ENCODE measurements at regions not wholly inside any gene's neighbourhood (a gene's known extent, or its start where the extent isn't known, plus 50 kb on each side); places are given as distances from the start of the nearest gene placed in this dataset.
A peak's percentile ranks its signal among the peaks of the same experiment; 100 is the strongest.

DNA sequence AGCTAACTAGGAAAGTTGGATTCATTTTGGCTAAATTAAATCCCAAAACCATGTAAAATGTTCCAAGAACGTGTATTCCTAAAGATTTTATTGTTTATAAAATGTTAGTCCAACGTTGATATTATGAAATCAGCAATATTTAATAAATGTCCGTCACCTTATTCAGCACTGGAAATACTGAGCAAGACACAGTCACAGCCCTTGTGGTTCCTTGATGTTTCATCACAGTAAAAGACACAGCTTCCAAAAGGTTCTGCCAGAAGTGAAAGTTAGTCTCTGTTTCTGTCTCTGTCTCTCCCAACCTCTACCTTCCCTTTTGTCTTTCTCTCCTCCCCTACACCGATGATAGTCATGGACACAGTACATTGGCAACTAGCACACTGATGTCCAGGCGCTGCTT is 82.2 kb upstream of the BOC start:
- TF ChIP-seq, protein P1, sequence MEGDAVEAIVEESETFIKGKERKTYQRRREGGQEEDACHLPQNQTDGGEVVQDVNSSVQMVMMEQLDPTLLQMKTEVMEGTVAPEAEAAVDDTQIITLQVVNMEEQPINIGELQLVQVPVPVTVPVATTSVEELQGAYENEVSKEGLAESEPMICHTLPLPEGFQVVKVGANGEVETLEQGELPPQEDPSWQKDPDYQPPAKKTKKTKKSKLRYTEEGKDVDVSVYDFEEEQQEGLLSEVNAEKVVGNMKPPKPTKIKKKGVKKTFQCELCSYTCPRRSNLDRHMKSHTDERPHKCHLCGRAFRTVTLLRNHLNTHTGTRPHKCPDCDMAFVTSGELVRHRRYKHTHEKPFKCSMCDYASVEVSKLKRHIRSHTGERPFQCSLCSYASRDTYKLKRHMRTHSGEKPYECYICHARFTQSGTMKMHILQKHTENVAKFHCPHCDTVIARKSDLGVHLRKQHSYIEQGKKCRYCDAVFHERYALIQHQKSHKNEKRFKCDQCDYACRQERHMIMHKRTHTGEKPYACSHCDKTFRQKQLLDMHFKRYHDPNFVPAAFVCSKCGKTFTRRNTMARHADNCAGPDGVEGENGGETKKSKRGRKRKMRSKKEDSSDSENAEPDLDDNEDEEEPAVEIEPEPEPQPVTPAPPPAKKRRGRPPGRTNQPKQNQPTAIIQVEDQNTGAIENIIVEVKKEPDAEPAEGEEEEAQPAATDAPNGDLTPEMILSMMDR (IDR thresholded peaks at IDR 0.05), result no peak

DNA sequence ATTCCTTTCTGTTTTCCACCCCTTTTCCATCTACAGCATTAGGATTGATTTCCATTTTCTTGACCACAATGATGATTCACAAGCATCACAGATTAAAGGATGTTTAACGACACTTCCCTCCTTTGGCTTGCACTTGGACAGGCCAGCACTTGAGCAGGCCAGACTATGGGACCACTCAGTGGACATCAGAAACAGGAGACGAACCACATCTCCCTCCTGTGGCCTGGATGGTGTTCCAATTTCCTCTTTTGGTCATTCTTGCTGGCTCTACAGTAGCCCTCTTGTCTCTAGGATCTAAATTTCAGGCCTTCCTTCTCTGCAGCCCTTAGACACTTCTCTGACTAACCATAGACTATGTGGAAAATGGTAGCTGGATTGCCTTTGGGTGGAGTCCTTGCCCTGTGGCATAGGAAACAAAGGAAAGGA is 78.8 kb upstream of the BOC start:
- TF ChIP-seq, protein P1 (IDR thresholded peaks at IDR 0.05), result no peak

DNA sequence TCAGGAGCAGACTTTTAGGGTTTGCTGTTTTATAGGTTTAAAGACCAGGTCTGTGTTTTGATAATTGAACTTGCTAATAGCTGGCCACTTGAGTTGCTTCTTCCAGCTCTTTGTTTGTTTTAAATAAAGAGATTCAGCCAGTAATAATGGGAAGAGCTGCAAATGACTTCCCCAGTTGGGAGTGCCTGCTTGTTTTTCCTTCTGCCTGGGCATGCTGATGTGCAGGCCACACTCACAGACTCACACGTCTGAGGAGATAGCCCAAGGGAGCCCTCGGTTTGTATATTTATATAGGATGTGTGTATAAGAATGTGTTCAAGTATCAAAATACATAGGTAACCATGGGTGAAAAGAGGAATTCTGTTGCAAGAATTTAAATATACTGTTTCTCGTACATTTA is 78.2 kb upstream of the BOC start:
- TF ChIP-seq, protein P1 (IDR thresholded peaks at IDR 0.05), result no peak

DNA sequence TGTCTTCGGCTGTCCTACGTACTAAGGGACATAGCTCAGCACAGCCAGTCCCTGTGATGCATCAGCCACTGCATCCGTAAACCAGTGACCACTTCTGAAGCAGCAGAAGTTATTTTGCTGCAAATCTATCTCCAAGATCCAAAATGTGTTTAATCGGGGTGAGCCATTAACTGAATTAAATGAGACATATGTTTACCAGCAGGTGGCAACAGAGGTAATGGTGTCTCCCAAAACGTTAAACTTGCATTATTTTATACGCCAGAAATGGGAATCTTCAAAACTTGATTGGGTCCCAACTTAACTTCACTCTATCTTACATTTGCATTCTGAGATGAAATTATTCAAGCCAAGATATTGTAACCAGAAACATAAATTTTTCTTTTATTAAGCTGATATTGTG is 75.3 kb upstream of the BOC start:
- TF ChIP-seq, protein P1 (IDR thresholded peaks at IDR 0.05), result peak; percentile 66

DNA sequence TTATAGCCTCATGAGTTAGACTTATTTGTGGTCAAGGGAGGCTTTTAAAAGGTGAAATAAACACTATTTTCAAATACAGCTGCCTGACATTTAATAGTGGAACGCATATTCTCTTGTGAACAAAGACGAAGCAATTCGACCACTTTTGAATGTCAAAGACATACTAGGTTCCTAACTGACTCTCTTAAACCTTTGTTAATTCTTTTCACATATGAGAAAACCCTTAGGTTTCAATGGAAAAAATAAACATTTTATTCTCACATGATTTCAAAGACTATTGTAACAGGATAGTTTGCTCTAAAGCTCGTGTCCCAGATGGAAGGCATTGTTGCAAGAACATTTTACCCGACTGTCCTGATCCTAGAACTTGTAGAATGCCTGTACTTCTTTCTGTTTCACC is 74.8 kb upstream of the BOC start:
- TF ChIP-seq, protein P1 (IDR thresholded peaks at IDR 0.05), result no peak

DNA sequence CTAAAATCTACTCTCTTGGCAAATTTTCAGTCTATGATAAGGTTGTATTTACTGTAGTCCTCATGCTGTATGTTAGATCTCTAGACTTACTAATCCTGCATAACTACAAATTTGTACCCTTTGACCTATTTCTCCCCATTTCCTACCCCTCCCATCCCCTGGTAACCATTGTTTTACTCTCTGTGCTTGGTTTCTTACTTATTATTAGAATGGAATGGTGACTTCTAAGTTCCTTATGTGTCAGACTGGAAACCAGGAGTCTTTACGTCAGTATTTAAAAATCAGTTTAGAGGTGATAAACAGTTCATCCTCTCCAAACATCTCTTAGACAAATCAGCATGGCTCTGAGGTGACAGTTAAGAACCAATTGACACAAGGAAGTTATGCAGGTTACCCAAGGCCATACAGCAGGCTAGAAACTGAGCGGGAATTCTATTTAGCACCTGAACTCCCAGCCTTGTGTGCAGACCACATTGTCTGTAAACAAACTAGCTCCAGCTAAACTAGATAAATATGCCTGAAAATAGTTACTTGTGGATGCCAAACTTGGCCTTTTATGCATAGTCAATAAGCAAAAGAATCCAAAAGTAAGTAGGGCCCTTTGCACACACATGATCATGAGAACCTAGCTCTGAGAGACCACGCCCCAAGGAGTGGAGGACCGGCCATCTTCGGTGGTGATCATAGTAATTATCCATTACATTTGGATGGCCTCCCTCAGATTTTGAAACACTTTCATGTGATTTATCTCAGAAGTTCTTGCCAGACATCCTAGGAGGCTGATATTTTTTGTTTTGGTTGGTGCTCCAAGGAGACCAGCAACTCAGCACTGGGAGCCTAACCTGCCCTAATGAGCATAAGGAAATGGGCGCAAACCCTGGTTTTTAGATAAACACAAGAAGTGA is 72.3 kb upstream of the BOC start:
- TF ChIP-seq, protein P1 (IDR thresholded peaks at IDR 0.05), result no peak

DNA sequence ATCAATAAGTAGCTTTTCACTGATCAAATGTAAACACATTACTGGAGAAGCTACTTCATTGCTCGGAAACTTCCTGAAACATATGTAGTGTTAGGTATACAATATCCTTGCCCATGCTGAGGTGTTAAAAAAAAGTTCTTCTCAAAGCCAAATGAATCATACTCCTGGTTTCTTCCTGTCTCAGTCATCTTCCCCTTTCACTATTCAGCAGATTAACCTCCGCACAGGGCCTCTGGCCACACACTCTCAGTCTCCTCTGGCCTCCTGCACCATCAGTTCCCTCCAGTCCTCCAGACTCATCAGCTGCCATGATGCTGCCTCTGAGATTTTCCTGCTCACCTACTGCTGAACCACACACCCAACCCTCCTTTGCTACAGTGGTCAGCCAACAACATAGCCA is 70.5 kb upstream of the BOC start:
- TF ChIP-seq, protein P1 (IDR thresholded peaks at IDR 0.05), result no peak

Measured in LNCAP (cell line).